Gastroesophageal sphincter (tissue), 4 donors: ENCODE measurements at regions not wholly inside any gene's neighbourhood (a gene's known extent, or its start where the extent isn't known, plus 50 kb on each side); places are given as distances from the start of the nearest gene placed in this dataset.

Experiments used
- ATAC-seq: fragments of 150-250 bp; one replicate; pipeline ENCODE4 v1.9.1; 2016; ENCODE audit warnings: mild to moderate bottlenecking, moderate library complexity
- H3K27ac ChIP-seq, 4 donors: fragments of 200-600 bp; sonication (generic) in 3 of 4; 1 replicate in 3 of 4; 2 replicates in 1 of 4; pipeline ENCODE4 v1.5.1; 2016 to 2019
- H3K27me3 ChIP-seq: fragments of 200-600 bp; sonication (generic); one replicate; pipeline ENCODE4 v1.5.1; 2019
- H3K36me3 ChIP-seq, 2 donors: fragments of 200-600 bp; sonication (generic); one replicate each; pipeline ENCODE4 v1.5.1; 2019; ENCODE audit warnings: control low read depth in 1 of 2
- H3K4me1 ChIP-seq, 3 donors: fragments of 200-600 bp; sonication (generic); 1 replicate in 2 of 3; 2 replicates in 1 of 3; pipeline ENCODE4 v1.5.1; 2016 to 2019; ENCODE audit warnings: control low read depth in 2 of 3
- H3K4me3 ChIP-seq, 2 donors: fragments of 200-600 bp; sonication (generic); one replicate each; pipeline ENCODE4 v1.5.1; 2019; ENCODE audit warnings: mild to moderate bottlenecking in 1 of 2, moderate library complexity in 1 of 2
- H3K9me3 ChIP-seq, 3 donors: fragments of 200-600 bp; sonication (generic); one replicate each; pipeline ENCODE4 v1.5.1; 2017 to 2019; ENCODE audit warnings: control low read depth in 2 of 3
- EP300 ChIP-seq: sonication (generic); formaldehyde crosslinking; IDR thresholded peaks from one replicate; pipeline ENCODE4 v1.6.1; 2017; ENCODE audit warnings: antibody characterized with exemption, mild to moderate bottlenecking
- POLR2A ChIP-seq, 2 donors: fragments of 450-650 bp; IDR thresholded peaks; one replicate each; pipeline ENCODE4 v1.6.1; 2017; ENCODE audit warnings: antibody characterized with exemption in 2 of 2, mild to moderate bottlenecking in 2 of 2, moderate library complexity in 1 of 2
- POLR2AphosphoS5 ChIP-seq: sonication (generic); formaldehyde crosslinking; IDR thresholded peaks from one replicate; pipeline ENCODE4 v1.6.1; 2017; ENCODE audit warnings: antibody characterized with exemption
- WGBS, 2 donors: methylation state at CpG; one replicate each; pipeline ENCODE4 v1.1.5; 2018; ENCODE audit warnings: low coverage in 1 of 2; 5-methylcytosine and 5-hydroxymethylcytosine counted together
- TF ChIP-seq, protein P1 (sequence below), 4 experiments: fragments of 200-600 bp in 2 of 4; fragments of 450-650 bp in 2 of 4; sonication (generic) in 1 of 4; IDR thresholded peaks; one replicate each; pipeline ENCODE4 v1.5.1; 2017 to 2019; ENCODE audit warnings: antibody characterized with exemption in 4 of 4, mild to moderate bottlenecking in 2 of 4, moderate library complexity in 2 of 4

DNA sequence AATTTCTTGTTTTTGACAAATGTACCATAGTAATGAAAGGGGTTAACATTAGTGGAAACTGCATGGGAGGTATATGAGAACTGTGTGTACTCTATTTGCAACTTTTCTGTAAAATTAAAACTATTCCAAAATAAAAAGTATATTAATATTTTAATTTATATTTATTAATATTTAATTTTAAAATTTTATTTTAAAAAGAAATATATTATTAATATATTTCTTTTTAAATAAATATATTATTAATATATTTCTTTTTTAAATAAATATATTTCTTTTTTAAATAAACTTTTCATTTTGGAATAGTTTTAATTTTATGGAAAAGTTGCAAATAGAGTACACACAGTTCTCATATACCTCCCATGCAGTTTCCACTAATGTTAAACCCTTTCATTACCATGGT, 101.1 kb upstream of the SLC7A1 start:
- H3K4me3 ChIP-seq = no peak overlapping the region
- no peaks in the 10 kb centered on the region for H3K4me1 ChIP-seq
- TF ChIP-seq POLR2A (IDR thresholded peaks at IDR 0.05) = no peak
- no peak for TF ChIP-seq EP300
- TF ChIP-seq, protein P1, sequence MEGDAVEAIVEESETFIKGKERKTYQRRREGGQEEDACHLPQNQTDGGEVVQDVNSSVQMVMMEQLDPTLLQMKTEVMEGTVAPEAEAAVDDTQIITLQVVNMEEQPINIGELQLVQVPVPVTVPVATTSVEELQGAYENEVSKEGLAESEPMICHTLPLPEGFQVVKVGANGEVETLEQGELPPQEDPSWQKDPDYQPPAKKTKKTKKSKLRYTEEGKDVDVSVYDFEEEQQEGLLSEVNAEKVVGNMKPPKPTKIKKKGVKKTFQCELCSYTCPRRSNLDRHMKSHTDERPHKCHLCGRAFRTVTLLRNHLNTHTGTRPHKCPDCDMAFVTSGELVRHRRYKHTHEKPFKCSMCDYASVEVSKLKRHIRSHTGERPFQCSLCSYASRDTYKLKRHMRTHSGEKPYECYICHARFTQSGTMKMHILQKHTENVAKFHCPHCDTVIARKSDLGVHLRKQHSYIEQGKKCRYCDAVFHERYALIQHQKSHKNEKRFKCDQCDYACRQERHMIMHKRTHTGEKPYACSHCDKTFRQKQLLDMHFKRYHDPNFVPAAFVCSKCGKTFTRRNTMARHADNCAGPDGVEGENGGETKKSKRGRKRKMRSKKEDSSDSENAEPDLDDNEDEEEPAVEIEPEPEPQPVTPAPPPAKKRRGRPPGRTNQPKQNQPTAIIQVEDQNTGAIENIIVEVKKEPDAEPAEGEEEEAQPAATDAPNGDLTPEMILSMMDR (IDR thresholded peaks at IDR 0.05) = no peak
- TF ChIP-seq POLR2AphosphoS5 = no peak
- ATAC-seq = no peak
- no peaks in the 10 kb centered on the region for H3K36me3 ChIP-seq
- H3K27ac ChIP-seq = no peak overlapping the region
- H3K27me3 ChIP-seq = peaks cover 8% of the 10 kb centered on the region
- peaks cover 0 to 9% (median 0%) of the 10 kb centered on the region in 3 donors for H3K9me3 ChIP-seq

DNA sequence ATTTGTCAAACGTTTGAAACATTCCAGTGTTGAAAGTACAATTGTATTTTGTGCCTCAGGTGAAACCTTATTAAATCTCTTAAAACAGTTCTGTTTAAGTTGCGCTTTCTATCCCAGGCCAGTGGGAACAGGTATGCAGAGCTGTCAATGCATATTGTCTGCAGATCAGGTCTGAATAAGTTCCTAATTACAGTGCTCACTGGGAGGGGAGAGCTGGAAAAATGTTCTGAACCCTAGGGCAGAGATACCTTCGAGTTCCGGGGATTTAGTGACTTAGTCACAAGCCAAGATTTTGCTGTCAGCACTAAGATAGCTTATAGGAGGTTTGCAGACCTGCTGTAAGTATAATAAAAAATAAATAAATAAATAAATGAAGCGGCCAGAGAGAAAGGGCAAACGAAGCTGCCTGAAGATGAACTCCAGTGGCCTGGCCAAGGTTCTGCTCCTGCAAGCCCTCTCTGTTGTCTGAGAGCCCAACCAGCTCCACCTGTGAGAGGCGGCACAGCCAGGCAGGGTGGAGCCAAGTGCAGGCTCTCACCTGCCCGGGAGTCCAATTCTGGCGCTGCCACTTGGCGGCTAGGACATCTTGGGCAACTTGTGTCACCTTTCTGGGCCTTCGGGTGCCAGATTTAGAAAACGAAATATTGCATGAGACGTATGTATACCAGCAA, 97.9 kb upstream of the SLC7A1 start:
- H3K9me3 ChIP-seq = peaks cover 0 to 9% (median 0%) of the 10 kb centered on the region in 3 donors
- peaks cover 4% of the 10 kb centered on the region for H3K27me3 ChIP-seq
- no peak overlapping the region for H3K27ac ChIP-seq
- WGBS, 2 donors = 74 to 78% methylated on average over 5 to 12 of the region's 13 CpGs
- peaks cover 0 to under 1% (median 0%) of the 10 kb centered on the region in 3 donors for H3K4me1 ChIP-seq
- TF ChIP-seq POLR2AphosphoS5 = no peak
- no peak for TF ChIP-seq EP300
- TF ChIP-seq, protein P1 (IDR thresholded peaks at IDR 0.05) = no peak
- TF ChIP-seq POLR2A (IDR thresholded peaks at IDR 0.05) = no peak
- no peaks in the 10 kb centered on the region for H3K36me3 ChIP-seq
- no peak for ATAC-seq
- H3K4me3 ChIP-seq = no peak overlapping the region

DNA sequence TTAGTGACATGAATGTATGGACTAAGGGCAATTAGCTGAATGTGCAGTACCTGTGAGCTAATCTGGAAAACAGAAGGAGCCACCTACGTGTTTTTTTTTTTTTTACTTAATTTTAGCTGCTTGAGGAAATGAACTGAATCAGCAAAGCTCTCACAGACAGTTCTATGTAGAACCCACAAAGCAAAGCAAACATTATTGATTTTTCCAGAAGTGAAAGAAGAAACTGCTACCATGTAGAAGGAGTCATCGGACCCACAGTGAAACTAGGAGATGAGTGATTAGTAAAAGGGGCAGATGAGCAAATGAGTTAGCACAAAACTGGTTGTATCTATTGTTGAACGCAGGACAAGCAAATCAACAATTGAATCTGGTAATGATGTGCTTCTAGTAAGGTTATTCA, 94.1 kb upstream of the SLC7A1 start:
- Histone ChIP-seq H3K27me3 (no peaks in the 10 kb centered on the region), H3K27ac (no peak overlapping the region), H3K9me3 (no peaks in the 10 kb centered on the region), H3K4me3 (no peak overlapping the region), H3K36me3 (no peaks in the 10 kb centered on the region), H3K4me1 (peaks cover 0 to 7% (median 0%) of the 10 kb centered on the region in 3 donors)
- TF ChIP-seq POLR2A (IDR thresholded peaks at IDR 0.05) = no peak
- TF ChIP-seq, protein P1 (IDR thresholded peaks at IDR 0.05) = no peak
- TF ChIP-seq POLR2AphosphoS5 = no peak
- TF ChIP-seq EP300 = no peak
- no peak for ATAC-seq
- 72 to 94% methylated on average over 2 to 3 of the region's 3 CpGs for WGBS, 2 donors

DNA sequence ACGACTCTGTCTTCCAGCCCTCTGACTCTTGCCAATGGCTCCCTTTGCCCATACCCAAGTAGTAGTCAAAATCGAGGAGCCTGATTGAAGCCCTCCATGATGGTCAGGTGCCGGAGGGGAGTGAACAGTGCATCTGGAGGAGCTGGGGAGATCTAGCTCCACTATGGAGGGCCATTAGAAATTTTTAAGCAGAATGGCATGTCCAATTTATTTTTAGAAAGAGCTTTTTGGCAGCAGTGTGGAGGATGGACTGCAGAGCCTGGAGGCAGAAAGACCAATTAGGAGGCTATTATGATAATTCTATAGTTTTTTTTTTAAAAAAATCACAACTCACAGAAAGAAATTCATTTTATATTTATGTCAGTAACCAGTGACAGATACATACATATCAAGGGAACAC, 92.7 kb upstream of the SLC7A1 start:
- no peak for ATAC-seq
- 80% methylated on average over 3 of the region's 3 CpGs; no CpG with 5 or more reads in 1 of the 2 donors for WGBS, 2 donors

More for the DNA sequence above, 92.7 kb upstream of the SLC7A1 start:
- TF ChIP-seq, protein P1 (IDR thresholded peaks at IDR 0.05) = no peak
- no peak for TF ChIP-seq POLR2AphosphoS5
- no peak for TF ChIP-seq EP300
- no peak for TF ChIP-seq POLR2A (IDR thresholded peaks at IDR 0.05)
- H3K27ac ChIP-seq = no peak overlapping the region
- H3K36me3 ChIP-seq = no peaks in the 10 kb centered on the region
- no peak overlapping the region for H3K4me3 ChIP-seq
- H3K9me3 ChIP-seq = peaks cover 0 to 9% (median 0%) of the 10 kb centered on the region in 3 donors
- no peaks in the 10 kb centered on the region for H3K27me3 ChIP-seq
- peaks cover 0 to 7% (median 0%) of the 10 kb centered on the region in 3 donors for H3K4me1 ChIP-seq
